Thyroid gland (tissue), 4 donors: ENCODE measurements at regions not wholly inside any gene's neighbourhood (a gene's known extent, or its start where the extent isn't known, plus 50 kb on each side); places are given as distances from the start of the nearest gene placed in this dataset.

ENCODE experiments used
- POLR2A ChIP-seq, 2 donors: fragments of 450-650 bp; IDR thresholded peaks; one replicate each; pipeline ENCODE4 v1.6.1; 2017; ENCODE audit warnings: antibody characterized with exemption in 2 of 2, mild to moderate bottlenecking in 2 of 2, moderate library complexity in 1 of 2
- TF ChIP-seq, protein P1 (sequence below), 6 experiments: fragments of 200-600 bp in 3 of 6; fragments of 450-650 bp in 3 of 6; sonication (generic) in 3 of 6; IDR thresholded peaks; one replicate each; pipeline ENCODE4 v1.5.1; 2016 to 2019; ENCODE audit warnings: antibody characterized with exemption in 6 of 6, mild to moderate bottlenecking in 2 of 6, inconsistent platforms in 1 of 6, moderate library complexity in 1 of 6

- no peak for TF ChIP-seq POLR2A (IDR thresholded peaks at IDR 0.05)
- TF ChIP-seq, protein P1, sequence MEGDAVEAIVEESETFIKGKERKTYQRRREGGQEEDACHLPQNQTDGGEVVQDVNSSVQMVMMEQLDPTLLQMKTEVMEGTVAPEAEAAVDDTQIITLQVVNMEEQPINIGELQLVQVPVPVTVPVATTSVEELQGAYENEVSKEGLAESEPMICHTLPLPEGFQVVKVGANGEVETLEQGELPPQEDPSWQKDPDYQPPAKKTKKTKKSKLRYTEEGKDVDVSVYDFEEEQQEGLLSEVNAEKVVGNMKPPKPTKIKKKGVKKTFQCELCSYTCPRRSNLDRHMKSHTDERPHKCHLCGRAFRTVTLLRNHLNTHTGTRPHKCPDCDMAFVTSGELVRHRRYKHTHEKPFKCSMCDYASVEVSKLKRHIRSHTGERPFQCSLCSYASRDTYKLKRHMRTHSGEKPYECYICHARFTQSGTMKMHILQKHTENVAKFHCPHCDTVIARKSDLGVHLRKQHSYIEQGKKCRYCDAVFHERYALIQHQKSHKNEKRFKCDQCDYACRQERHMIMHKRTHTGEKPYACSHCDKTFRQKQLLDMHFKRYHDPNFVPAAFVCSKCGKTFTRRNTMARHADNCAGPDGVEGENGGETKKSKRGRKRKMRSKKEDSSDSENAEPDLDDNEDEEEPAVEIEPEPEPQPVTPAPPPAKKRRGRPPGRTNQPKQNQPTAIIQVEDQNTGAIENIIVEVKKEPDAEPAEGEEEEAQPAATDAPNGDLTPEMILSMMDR (IDR thresholded peaks at IDR 0.05): no peak
Measured at GRCh38 chr18:78573773-78574172, 405.8 kb upstream of the SALL3 start.
